ENCODE measurements at regions not wholly inside any gene's neighbourhood (a gene's known extent, or its start where the extent isn't known, plus 50 kb on each side); places are given as distances from the start of the nearest gene placed in this dataset.

GRCh38 chr2:187139469-187139868 is 290.5 kb upstream of the ZSWIM2 start:
- no peak for TF ChIP-seq RCOR1 (IDR thresholded peaks at IDR 0.05; ENCODE audit: insufficient replicate concordance, low read length)
- no peak for TF ChIP-seq SMC3 (IDR thresholded peaks at IDR 0.05; ENCODE audit: low read depth, low read length)
- TF ChIP-seq FOS (IDR thresholded peaks at IDR 0.05; ENCODE audit: low read depth, low read length): no peak
- no peak for TF ChIP-seq BHLHE40 (IDR thresholded peaks at IDR 0.05; ENCODE audit: low read depth, low read length)
- no peak for TF ChIP-seq NFE2L2 (IDR thresholded peaks at IDR 0.05; ENCODE audit: low read depth, low read length)
- no peak for TF ChIP-seq MAZ (IDR thresholded peaks at IDR 0.05; ENCODE audit: borderline replicate concordance, low read depth, low read length)
- TF ChIP-seq CTCF (conservative IDR thresholded peaks at IDR 0.05; ENCODE audit: low read depth, low read length): no peak
- TF ChIP-seq CEBPB (IDR thresholded peaks at IDR 0.05; ENCODE audit: low read depth, low read length): no peak
- no peak for TF ChIP-seq CHD1 (IDR thresholded peaks at IDR 0.05; ENCODE audit: low read depth, low read length)
- no peak for TF ChIP-seq USF2 (IDR thresholded peaks at IDR 0.05; ENCODE audit: low read depth, low read length)
- no peak for TF ChIP-seq MXI1 (IDR thresholded peaks at IDR 0.05; ENCODE audit: borderline replicate concordance, low read depth, low read length)
- TF ChIP-seq MAFK (IDR thresholded peaks at IDR 0.05; ENCODE audit: low read depth, low read length): no peak
- ChIA-PET CTCF (no interaction called here), POLR2A (ENCODE audit: unreplicated experiment) (no interaction called here)
- Histone ChIP-seq H2AK9ac (replicated peaks; ENCODE audit: low read depth, low read length, poor library complexity) (no peak overlapping the region), H3K56ac (ENCODE audit: extremely low read depth, insufficient read depth, low read length) (no peak overlapping the region), H3K9me1 (ENCODE audit: insufficient read depth, low read length) (no peaks in the 10 kb centered on the region), H3K14ac (replicated peaks; ENCODE audit: low read depth, low read length) (no peak overlapping the region), H2BK5ac (ENCODE audit: low read depth, low read length, poor library complexity, severe bottlenecking) (no peak overlapping the region), H3K18ac (ENCODE audit: low read depth, low read length) (no peak overlapping the region), H3K4me2 (ENCODE audit: low read depth, low read length) (no peak overlapping the region), H4K91ac (ENCODE audit: insufficient read depth, low read depth, low read length) (no peak overlapping the region), H3K9me3 (ENCODE audit: control insufficient read depth, insufficient read depth, low read length) (no peaks in the 10 kb centered on the region), H3K9ac (ENCODE audit: low read depth, low read length) (no peak overlapping the region), H2AK5ac (ENCODE audit: low read depth, low read length) (no peak overlapping the region), H4K20me1 (ENCODE audit: insufficient read depth, low read length) (no peaks in the 10 kb centered on the region), H3K79me1 (ENCODE audit: low read depth in 1 of 2, low read length in 2 of 2) (no peaks in the 10 kb centered on the region), H2BK15ac (ENCODE audit: low read depth, low read length) (no peak overlapping the region), H4K5ac (ENCODE audit: low read depth, low read length) (no peak overlapping the region), H2AFZ (replicated peaks; ENCODE audit: low read length, poor library complexity) (no peak overlapping the region), H4K8ac (ENCODE audit: low read depth in 2 of 2, low read length in 2 of 2) (no peak overlapping the region), H3K4me1 (ENCODE audit: control insufficient read depth, insufficient read depth, low read length) (no peaks in the 10 kb centered on the region), H2BK120ac (ENCODE audit: low read depth, low read length) (no peak overlapping the region), H3K23ac (ENCODE audit: low read depth, low read length) (no peak overlapping the region), H3K27me3 (ENCODE audit: control insufficient read depth, insufficient read depth, low read length) (no peaks in the 10 kb centered on the region), H3K4me3 (ENCODE audit: insufficient read depth, low read depth, low read length) (no peak overlapping the region), H3K36me3 (ENCODE audit: control insufficient read depth, insufficient read depth, low read length) (no peaks in the 10 kb centered on the region), H2BK20ac (ENCODE audit: low read depth, low read length) (no peak overlapping the region), H3K27ac (ENCODE audit: insufficient read depth, low read length) (no peak overlapping the region), H3K4ac (ENCODE audit: low read depth, low read length) (no peak overlapping the region)
- in situ Hi-C loops (cut with MboI; ENCODE audit: low sequenced_read_pairs): loop anchor here (25.0 kb wide), 1 partner anchor 298 kb away; the partner anchor contains the start of gene CALCRL
- no TSS peak for BruUV-seq (replicated peaks)
- dilution Hi-C loops (cut with HindIII; ENCODE audit: low sequenced_read_pairs, unreplicated experiment): no loop called here
- no peak for ATAC-seq (ENCODE audit: low read depth)
- intact Hi-C loops (cut with micrococcal nuclease): no loop called here
- DNase-seq: no peak
